ENCODE measurements at regions not wholly inside any gene's neighbourhood (a gene's known extent, or its start where the extent isn't known, plus 50 kb on each side); places are given as distances from the start of the nearest gene placed in this dataset.

DNA sequence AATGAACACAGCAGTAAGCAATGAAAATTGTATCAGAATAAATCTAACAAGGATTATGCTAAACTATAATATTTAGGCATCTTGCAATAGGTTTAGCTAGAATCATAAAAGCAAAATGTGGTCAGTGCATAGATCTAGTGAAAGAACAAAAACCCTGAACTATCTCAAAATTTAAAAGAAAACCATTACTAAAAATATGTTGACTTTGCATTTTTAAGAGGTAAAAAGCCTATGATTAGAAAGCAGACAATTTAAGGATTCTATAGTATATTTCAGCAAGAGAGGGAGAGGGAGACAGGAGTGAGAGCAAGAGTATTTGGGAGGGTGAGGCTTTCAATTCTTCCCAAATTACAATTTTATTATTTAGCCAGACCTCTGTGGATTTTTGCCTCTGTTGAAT lies 219.4 kb downstream of the TTLL7 start:
- TF ChIP-seq GATA3 (IDR thresholded peaks at IDR 0.05; ENCODE audit: low read depth, low read length): no peak
- TF ChIP-seq GATA2 (IDR thresholded peaks at IDR 0.05; ENCODE audit: low read depth, low read length): no peak
